HUES48 (cell line): ENCODE measurements at regions not wholly inside any gene's neighbourhood (a gene's known extent, or its start where the extent isn't known, plus 50 kb on each side); places are given as distances from the start of the nearest gene placed in this dataset.
A peak's percentile ranks its signal among the peaks of the same experiment; 100 is the strongest.

Experiments
- H3K27ac ChIP-seq: one replicate; pipeline ENCODE4 v1.7.0; 2013; ENCODE audit warnings: low read depth, low read length, inconsistent platforms
- H3K27me3 ChIP-seq: 2 replicates; pipeline ENCODE4 v1.6.1; 2013; ENCODE audit warnings: mild to moderate bottlenecking, low read length; ENCODE audit not compliant: control insufficient read depth, insufficient read depth
- H3K36me3 ChIP-seq: 2 replicates; pipeline ENCODE4 v1.6.1; 2013; ENCODE audit warnings: low read length; ENCODE audit not compliant: control insufficient read depth, insufficient read depth
- H3K4me1 ChIP-seq: 2 replicates; pipeline ENCODE4 v1.6.1; 2013; ENCODE audit warnings: mild to moderate bottlenecking, low read length; ENCODE audit not compliant: control insufficient read depth, insufficient read depth
- H3K4me3 ChIP-seq: 2 replicates; pipeline ENCODE4 v1.5.1; 2013; ENCODE audit warnings: mild to moderate bottlenecking, low read depth, low read length
- H3K9ac ChIP-seq: 2 replicates; pipeline ENCODE4 v1.6.1; 2013; ENCODE audit warnings: mild to moderate bottlenecking, low read depth, low read length, moderate library complexity
- H3K9me3 ChIP-seq: 2 replicates; pipeline ENCODE4 v1.6.1; 2013; ENCODE audit warnings: low read length; ENCODE audit not compliant: control insufficient read depth, insufficient read depth

DNA sequence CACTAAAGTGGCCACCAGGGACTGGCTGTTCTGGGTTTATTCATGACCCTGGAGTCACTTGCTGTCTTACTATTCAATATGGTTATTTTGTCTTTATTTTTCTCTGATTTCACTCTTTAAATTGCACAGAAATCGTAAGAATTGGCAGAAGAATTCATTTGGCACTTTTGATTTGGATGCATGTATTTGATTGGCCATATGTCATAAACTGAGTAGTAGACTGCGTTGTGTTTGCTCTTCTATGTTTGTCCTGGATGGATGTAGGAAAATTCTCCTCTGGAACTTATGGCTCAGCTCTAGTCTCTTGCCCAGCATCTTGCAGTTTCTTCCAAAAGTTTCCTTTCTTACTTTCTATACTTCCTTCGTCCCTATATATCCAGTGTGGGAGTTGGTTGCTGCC, 452.7 kb downstream of the GATA3 start:
- Histone ChIP-seq H3K4me3 (no peak overlapping the region), H3K27ac (no peak overlapping the region), H3K9ac (no peak overlapping the region), H3K4me1 (peaks cover 44% of the 10 kb centered on the region), H3K27me3 (no peaks in the 10 kb centered on the region), H3K36me3 (no peaks in the 10 kb centered on the region), H3K9me3 (no peaks in the 10 kb centered on the region)

DNA sequence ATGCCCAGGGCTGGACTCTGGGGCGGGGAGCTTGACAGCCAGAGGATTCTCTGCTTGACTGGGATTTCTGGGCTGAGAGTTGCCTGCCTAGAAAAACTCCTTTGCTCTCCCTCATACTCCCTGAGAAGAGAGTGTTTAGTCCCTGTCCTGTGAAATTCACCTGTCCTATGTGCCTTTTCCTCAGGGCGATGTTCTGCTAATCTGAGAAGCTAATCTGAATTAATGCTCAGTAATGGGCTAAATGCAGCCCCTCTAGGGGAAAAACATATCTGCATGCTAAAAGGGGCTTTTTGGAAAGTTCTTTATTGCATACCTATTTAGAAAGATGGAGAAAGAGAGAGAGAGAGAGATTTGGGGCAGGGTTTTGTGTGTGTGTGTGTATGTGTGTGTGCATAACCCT, 454.4 kb downstream of the GATA3 start:
- no peak overlapping the region for H3K4me3 ChIP-seq
- H3K9me3 ChIP-seq: no peaks in the 10 kb centered on the region
- no peaks in the 10 kb centered on the region for H3K36me3 ChIP-seq
- no peak overlapping the region for H3K9ac ChIP-seq
- peaks cover 30% of the 10 kb centered on the region for H3K4me1 ChIP-seq
- H3K27ac ChIP-seq: no peak overlapping the region
- no peaks in the 10 kb centered on the region for H3K27me3 ChIP-seq

DNA sequence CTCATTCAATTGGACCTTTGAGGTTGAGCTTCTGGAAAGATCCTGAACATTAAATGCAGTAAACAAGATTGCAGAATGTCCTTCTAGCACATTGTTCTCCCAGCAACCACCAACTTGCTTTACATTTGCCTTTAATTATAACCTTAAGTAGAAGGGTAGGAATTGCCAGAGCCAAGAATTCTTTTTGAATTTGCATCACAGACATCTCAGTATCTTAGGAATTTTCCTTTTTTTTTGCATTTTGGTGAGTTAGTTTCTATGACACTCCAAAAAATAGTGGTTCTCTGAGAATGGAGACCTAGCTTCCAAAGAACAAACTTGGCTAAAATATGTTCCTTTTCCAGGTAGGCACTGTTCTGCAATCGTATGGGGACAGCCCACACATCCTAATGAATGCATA, 456.0 kb downstream of the GATA3 start:
- Histone ChIP-seq H3K27ac (peak overlapping the region; percentile 18), H3K27me3 (no peaks in the 10 kb centered on the region), H3K9me3 (no peaks in the 10 kb centered on the region), H3K4me1 (peaks cover 19% of the 10 kb centered on the region), H3K9ac (no peak overlapping the region), H3K36me3 (no peaks in the 10 kb centered on the region), H3K4me3 (no peak overlapping the region)

DNA sequence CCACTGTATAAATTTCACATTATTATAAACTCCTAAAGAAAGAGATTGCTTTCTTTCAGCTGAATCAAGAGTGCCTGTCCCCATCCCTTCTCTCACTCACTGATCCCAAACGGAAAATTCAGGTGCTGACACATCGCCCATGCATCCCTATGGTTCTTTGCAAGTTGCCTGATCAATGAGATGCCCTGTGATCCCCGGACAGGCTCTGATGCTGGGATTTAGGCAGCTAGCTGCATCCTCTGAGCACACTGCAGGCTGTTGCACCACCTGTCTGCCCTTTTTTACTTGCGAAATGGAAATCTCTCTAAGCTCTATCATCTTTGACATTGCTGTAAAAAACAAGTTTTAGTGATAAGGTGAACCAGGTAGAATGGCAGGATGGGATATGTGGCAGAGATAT, 456.5 kb downstream of the GATA3 start:
- H3K4me3 ChIP-seq: no peak overlapping the region

DNA sequence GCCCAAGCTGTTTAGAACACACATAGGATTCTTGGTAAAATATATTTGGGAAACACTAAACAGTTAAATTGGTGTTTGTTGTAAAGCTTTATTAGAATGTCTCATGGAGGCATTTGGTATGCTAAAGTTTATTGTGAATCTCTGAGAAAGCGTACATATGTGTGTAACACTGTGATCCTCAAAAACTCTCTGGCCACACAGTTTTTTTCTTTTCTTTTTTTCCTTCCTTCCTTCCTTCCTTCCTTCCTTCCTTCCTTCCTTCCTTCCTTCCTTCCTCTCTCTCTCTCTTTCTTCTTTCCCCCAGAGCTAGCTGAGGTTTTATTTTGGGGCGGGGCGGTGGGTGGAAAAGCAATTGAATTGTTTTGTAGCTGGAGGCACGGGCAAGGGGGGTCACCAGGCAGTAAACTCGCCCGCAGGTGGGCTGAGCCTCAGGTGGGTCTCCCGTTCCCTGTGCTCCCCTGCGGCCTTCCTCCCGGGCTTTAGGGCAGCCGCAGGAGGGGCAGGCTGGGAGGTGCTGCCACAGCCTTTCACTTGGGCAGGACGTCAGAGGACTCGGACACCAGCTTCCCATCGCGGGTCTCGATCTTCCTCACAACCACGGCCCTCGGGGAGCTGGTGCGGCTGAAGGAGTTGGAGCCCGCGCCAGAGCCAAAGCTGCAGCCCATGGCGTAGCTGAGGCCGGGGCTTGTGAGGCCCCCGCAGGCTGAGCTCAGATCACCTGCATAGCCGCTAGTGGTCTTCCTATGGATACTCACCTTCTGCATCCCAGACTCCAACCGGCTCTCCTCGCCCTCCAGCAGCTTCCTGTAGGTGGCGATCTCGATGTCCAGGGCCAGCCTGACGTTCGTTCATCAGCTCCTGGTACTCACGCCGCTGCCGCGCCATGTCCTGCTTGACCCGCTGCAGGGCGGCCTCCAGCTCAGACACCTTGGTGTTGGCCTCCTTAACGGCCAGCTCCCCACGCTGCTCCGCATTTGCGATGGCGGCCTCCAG, 459.0 kb downstream of the GATA3 start:
- Histone ChIP-seq H3K36me3 (no peaks in the 10 kb centered on the region), H3K27me3 (no peaks in the 10 kb centered on the region), H3K4me1 (peaks cover 35% of the 10 kb centered on the region), H3K27ac (no peak overlapping the region), H3K9me3 (no peaks in the 10 kb centered on the region), H3K9ac (no peak overlapping the region), H3K4me3 (no peak overlapping the region)

More for the DNA sequence above, 456.5 kb downstream of the GATA3 start:
- no peaks in the 10 kb centered on the region for H3K36me3 ChIP-seq
- no peak overlapping the region for H3K27ac ChIP-seq
- H3K9ac ChIP-seq: no peak overlapping the region
- H3K9me3 ChIP-seq: no peaks in the 10 kb centered on the region
- peaks cover 19% of the 10 kb centered on the region for H3K4me1 ChIP-seq
- H3K27me3 ChIP-seq: no peaks in the 10 kb centered on the region

DNA sequence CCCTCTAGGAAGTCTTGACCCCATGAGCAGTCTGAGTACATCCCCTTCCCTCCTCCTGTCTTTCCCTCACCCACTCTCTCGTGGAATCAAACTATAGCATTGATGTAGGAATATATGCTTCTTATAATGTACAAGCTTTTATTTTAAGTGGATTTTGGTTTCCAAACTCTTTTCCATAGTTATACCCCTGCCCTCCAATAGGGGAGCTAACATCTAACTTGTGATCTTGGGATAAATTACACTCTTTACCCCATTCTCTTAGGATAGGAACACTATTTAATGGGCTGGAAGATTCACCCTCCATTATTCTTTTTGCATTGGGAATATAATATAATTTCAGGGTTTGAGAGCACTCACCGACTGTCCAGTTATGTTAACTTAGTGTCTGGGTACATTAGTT, 465.9 kb downstream of the GATA3 start:
- H3K9me3 ChIP-seq: no peaks in the 10 kb centered on the region
- no peaks in the 10 kb centered on the region for H3K27me3 ChIP-seq
- H3K36me3 ChIP-seq: no peaks in the 10 kb centered on the region
- H3K4me1 ChIP-seq: peaks cover 15% of the 10 kb centered on the region
- H3K4me3 ChIP-seq: no peak overlapping the region
- no peak overlapping the region for H3K9ac ChIP-seq
- no peak overlapping the region for H3K27ac ChIP-seq

DNA sequence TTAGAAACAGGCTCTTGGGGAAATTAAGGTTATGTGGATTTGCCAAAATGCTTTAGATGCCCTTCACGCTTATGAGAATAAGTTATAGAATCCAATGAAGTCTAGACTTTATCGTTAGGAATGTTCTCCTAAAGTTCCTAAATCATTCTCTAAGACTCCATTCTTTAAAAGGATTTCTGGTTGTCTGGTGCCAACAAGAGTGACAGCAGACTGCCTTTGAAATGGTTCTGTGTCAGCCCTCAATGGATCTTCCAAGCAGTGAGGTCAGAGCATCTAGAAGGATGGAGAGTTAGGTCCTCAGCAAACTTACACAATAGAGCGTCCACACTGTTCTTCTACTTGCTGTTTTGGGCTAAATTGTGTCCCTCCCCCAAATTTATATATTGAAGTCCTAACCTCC, 473.3 kb downstream of the GATA3 start:
- H3K9ac ChIP-seq: no peak overlapping the region
- H3K27ac ChIP-seq: no peak overlapping the region
- H3K27me3 ChIP-seq: no peaks in the 10 kb centered on the region
- no peaks in the 10 kb centered on the region for H3K4me1 ChIP-seq
- H3K4me3 ChIP-seq: no peak overlapping the region
- no peaks in the 10 kb centered on the region for H3K36me3 ChIP-seq
- H3K9me3 ChIP-seq: no peaks in the 10 kb centered on the region

DNA sequence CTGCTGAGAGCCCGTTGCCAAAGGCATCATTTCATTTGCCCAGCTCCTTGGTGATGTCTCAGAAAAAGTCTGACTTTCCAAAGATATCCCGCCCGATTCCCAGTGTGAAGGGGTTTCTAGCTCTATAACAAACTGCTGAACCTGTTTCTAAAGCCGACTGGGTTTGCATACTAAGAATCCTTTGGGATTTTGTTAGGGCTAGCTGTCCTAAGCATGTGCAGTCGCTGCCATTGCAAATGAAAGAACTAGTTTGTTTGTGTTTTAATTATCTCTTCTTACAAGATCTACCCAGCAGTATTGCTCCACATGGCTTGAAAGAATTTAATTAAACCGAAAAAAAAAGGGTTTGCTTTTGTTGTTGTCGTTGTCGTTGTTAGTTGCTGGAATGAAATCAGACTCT, 476.6 kb downstream of the GATA3 start:
- H3K36me3 ChIP-seq: no peaks in the 10 kb centered on the region
- no peak overlapping the region for H3K4me3 ChIP-seq
- no peak overlapping the region for H3K27ac ChIP-seq
- H3K9ac ChIP-seq: no peak overlapping the region
- H3K9me3 ChIP-seq: no peaks in the 10 kb centered on the region
- H3K4me1 ChIP-seq: no peaks in the 10 kb centered on the region
- H3K27me3 ChIP-seq: no peaks in the 10 kb centered on the region

- H3K27me3 ChIP-seq: no peaks in the 10 kb centered on the region
- H3K9me3 ChIP-seq: no peaks in the 10 kb centered on the region
- no peak overlapping the region for H3K4me3 ChIP-seq
- H3K4me1 ChIP-seq: no peaks in the 10 kb centered on the region
- H3K36me3 ChIP-seq: no peaks in the 10 kb centered on the region
- no peak overlapping the region for H3K27ac ChIP-seq
- H3K9ac ChIP-seq: no peak overlapping the region
These were observed 478.2 kb downstream of the GATA3 start for GRCh38 chr10:8532647-8533046.

DNA sequence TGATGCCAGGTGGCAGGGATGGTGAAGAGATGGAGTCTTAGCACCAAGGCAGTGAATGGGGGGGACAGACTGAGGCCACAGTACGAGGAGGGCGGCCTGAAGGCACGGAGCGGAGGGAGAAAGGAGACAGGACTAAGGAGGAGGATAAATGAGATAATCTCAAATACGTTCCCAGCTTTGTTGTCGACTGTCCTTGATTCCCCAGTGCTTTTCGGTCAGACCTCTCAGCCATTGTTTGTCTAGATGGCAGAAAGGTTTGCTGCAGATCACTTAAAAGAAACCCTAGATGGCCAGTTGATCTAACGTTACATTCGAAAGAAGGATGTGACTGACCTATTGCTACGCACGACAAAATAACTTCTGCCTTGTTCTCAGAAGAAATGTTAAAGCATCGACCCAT, 479.0 kb downstream of the GATA3 start:
- H3K4me3 ChIP-seq: no peak overlapping the region
- H3K36me3 ChIP-seq: no peaks in the 10 kb centered on the region
- H3K27ac ChIP-seq: no peak overlapping the region
- no peaks in the 10 kb centered on the region for H3K9me3 ChIP-seq
- no peaks in the 10 kb centered on the region for H3K4me1 ChIP-seq
- no peak overlapping the region for H3K9ac ChIP-seq
- H3K27me3 ChIP-seq: no peaks in the 10 kb centered on the region

DNA sequence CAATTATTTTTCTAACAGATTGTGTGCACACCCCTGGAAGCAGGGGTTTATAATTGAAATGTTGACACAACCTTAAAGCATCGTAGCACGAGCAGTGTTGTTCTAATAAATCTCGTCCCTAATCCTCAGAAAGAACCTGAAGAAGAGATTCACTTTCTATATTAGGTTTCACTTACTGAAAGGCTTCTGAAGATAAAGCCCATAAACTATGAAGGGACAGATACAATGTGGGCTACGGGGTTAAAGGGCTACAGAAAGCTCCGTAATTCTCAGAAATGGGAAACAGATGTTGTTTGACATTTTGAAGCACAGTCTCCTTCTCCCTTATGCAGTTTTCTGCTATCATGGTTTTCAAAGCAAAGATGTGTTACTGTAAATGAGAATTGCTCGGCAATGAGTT, 479.6 kb downstream of the GATA3 start:
- Histone ChIP-seq H3K36me3 (no peaks in the 10 kb centered on the region), H3K4me3 (no peak overlapping the region), H3K9me3 (no peaks in the 10 kb centered on the region), H3K4me1 (no peaks in the 10 kb centered on the region), H3K27ac (no peak overlapping the region), H3K9ac (no peak overlapping the region), H3K27me3 (no peaks in the 10 kb centered on the region)
